SIG-M5 treated with dmso at 0.1 percent for 504 hours (cell line): ENCODE measurements at regions not wholly inside any gene's neighbourhood (a gene's known extent, or its start where the extent isn't known, plus 50 kb on each side); places are given as distances from the start of the nearest gene placed in this dataset.
"Not testable (repeated sequence)": the region's sequence is repeated elsewhere in the genome, so short reads cannot be mapped to it uniquely, and the experiment has no call there.

ENCODE experiments used
- DNase-seq: peaks from one replicate; lab custom pipeline; 2025; ENCODE audit not compliant: unreplicated experiment; lab: John Stamatoyannopoulos, UW

DNA sequence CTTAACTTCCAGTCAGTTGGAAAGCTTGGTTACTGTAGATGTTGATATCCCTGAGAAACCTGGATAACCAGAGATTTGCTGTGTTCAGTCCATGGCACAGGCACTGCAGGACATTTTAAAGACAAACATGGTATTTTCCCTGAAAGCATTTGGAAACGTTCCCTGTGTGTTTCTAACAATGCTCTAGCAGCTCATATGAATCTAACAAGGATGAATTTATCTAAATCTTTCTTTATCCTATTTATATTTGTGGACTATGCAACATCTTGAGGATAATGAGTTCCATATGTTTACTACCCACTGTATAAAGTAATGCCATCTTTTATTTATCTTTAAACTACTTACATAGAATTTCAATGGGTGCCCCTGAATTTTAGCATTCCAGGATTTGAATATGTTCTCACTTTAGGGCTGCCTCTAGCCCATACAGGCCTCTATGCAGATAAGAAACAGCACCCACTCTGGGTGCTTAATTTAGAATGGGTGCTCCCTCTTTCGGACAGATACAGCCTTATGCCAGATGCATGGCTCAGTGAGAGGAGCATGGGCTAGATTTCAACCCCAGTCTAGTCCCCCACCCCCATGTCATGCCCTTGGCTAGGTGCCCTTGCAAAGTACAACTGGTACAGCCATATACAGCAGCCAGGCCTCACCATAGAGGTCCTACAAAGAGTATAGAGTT, 50.6 kb upstream of the NEMP2 start:
- no peak for DNase-seq

DNA sequence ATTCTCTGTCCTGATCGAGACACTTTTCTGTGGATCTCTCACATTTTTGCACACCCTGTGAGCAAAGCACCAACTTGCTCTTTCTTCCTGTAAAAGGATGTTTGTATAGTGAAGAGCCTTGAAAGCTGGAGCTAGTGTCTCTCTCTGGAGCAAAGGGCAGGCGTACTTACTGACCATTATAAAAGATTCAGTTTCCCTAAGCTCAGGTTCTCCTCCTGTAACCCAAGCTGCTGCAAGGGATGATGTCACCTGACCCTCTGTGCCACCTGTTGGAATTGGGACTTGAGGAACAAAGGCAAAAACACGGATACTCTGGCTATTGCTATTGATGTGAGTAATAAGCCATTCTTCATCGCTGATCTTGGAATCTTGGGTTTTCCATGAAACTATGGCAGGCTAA, 52.6 kb upstream of the NEMP2 start:
- no peak for DNase-seq

GRCh38 chr2:190589008-190589407, 54.5 kb upstream of the NEMP2 start:
- no peak for DNase-seq

DNA sequence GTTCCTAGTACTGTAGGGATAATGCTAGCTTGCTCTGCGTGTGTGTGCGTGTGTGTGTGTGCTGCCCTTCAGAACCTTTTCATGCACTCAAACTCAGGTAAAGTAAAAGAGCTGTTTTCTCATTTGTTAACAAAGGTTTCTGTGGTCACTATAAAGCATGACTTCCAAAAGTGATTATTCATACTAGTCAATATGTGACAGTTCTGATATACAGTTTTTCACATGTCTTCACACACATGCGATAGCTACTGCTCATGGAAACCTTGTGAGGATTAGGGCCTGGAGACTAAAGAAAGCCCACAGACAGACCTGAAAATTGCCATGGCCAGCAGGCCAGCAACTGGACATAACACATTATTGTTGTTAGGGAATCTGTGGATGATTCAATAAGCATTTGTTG, 56.9 kb upstream of the NEMP2 start:
- DNase-seq: no peak

DNA sequence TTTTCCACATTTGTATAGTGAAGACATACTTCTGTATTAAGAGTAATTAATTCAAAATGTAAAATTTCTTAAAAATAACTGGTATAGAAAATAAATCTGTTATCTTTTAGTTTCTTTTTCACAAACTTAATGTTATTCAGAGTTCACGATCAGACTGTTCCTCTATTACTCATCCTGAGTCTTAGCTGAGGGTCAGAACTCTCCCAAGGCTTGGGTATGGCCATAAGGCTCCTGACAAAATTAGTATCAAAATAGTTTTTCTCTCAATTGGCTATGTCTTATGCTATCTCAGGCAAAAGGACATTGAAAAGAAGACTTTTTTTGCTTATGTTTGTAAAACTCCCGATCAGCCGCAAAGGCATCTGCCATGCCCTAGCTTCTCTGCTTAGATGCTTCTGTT, 56.1 kb upstream of the NAB1 start:
- no peak for DNase-seq

- DNase-seq: not testable (repeated sequence)
Measured at GRCh38 chr2:190595879-190596278, 53.0 kb upstream of the NAB1 start.

- DNase-seq: no peak
Measured at GRCh38 chr2:190596993-190597392, 51.9 kb upstream of the NAB1 start.

DNA sequence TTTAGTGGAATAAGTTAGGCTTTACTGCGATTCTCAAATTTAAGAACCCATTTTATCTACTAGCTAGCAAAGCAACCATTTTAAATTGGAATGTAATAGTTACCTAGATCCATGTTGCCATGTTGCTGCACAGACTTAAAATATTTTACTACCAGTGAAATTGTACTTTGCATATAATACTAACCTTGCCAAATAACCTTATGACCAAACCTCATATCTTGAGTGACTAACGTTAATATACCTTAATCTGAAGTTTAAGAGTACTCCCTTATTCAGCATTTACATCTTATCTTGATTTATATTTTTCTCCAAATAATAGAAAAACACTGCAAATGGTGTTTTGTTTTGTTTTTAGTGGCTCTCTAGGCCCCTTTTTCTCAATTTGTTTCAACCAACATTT, 50.3 kb upstream of the NAB1 start:
- DNase-seq: no peak

DNA sequence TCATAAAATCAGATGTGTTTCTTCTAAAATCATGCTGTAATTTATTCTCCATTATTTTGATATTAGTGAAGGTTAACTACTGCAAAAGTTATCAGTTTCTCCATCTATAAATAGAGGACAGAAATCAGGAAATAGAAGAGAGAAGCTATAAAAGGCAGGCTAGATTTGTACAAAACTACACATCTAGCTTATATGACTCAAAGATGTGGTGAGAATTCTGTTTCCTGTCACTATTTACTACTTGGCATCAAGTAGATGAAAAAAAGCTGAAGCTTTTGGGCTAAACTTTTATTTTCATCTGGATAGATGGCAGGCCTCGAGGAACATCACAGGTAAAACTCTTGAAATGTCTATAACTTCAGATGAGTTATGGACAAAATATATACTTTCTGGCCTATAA, 49.8 kb upstream of the NAB1 start:
- DNase-seq: peak; percentile 4
